ENCODE measurements at regions not wholly inside any gene's neighbourhood (a gene's known extent, or its start where the extent isn't known, plus 50 kb on each side); places are given as distances from the start of the nearest gene placed in this dataset.

DNA sequence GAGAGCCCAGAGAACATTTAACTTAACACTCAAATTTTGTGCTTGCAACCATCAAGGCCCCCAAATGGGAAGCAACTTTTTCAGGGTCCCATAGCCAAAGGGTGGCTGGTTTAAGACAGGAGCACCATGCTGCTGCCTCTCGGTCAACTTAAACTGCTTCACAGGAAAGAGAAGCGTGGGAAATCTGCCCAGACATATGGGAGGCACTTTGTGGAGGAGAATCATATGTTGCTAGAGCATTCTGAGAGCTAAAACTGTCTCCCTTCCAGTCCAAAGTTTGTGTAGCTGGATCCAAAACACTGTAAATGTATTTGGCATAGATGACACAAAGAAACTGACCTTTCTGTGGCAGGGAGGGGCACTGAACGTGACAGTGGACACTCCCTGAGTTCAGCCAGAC is 305.9 kb upstream of the RORA start:
- DNase-seq (ENCODE audit: low read depth) = no peak

DNA sequence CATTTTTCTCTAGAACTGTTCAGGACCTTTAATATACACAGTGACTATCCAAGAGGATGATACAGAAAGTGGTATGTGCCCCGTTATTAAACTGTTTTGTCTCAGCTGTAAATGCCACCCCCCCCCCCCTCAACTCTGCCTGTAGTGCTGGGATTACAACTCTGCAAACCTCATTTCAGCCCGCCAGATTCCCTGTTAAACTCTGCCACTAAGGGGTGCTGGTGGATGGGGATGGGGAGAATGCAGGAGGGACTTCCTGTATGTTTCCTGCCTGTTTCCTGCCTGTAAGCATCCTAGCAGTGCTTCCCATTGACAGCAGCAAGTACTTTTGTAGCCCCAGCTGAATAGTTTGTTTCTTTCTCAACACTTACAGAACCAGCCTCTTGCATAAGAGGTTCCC is 301.7 kb upstream of the RORA start:
- DNase-seq (ENCODE audit: low read depth) = peak; percentile 10

DNA sequence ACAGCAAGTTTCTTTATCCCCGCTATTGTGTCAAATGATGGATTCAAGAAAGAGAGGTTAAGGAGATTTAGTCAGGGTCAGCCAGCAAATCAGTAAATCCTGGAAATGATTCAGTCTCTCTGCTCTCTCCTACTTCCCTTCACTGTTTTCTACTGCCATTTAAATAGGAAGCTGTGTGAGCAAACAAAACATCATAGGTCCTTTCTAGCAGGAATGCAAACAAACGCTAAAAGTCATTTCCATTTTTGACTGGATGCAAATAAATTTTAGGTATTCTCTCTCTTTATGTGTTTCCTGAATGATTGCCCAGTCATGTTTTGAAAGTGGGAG is 299.4 kb upstream of the RORA start:
- no peak for DNase-seq (ENCODE audit: low read depth)

DNA sequence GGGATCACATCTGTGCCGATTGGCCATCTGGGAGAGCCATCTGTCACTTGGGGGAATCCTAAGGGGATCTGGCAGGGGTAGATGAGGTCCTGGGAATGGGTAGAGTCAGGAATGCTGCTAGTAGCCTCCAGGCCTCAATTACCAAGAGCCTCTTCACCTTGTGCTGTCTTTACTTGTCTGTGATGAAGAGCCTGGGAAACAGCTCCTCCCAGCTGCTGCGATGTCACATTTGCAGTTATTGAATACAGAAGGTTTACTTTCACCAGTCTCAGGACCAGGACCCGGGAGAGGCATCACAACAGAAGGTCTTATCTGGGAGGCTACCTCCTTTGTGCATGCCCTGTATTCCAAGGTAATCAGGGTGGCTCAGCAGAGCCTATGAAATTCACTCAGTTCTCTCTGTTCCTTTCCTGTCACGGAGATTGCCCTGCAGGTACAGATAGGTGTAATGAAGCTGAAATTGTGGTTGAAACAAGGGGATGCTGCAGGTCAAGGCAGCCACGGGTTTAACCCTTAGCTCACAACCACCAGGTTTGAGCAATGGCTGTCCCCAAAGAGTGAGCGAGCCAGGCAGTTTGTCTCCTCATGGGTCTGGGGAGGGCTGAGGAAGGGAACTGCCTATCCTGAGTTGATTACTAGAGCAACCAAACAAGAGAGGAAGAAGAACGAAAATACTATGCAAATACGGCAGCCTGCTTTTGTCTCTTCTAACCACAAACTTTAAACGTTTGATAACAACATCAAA is 298.9 kb upstream of the RORA start:
- DNase-seq (ENCODE audit: low read depth) = no peak

DNA sequence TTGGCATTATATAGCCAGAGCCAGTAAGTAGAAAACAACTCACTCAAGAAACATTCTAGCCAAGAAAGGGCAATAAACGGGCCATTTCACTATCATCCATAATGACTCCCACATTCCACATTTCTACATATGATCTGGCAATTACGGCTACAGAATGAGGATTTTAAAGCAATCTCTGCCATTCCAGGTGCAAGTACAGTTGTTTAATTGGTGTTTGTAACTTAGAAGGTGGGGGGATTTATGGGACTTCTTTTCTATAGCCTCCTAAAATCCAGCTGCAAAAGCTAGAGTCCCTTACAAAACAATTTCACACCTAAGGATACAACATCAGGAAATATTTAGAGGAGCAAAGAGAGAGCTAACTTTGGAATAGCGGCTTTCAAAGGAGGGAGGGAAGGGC is 295.4 kb upstream of the RORA start:
- DNase-seq (ENCODE audit: low read depth) = no peak

DNA sequence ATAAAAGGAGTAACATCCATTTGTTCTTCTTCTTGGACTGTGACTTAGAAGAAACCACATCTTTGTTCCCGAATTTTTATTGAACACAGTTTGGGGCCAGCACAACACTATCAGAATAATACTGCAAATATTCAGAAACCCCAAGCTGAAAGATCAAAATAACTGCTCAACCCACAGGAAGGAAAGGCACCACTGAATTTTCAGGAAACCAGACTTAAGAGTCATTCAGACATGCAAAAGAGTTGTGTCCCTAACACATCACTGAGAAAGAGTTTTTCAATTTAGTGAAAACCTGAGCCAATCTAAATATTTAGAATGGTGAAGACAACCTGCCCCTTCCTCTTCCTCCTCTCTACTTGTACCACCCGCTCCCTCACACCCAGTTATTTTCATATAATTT is 295.0 kb upstream of the RORA start:
- no peak for DNase-seq (ENCODE audit: low read depth)

DNA sequence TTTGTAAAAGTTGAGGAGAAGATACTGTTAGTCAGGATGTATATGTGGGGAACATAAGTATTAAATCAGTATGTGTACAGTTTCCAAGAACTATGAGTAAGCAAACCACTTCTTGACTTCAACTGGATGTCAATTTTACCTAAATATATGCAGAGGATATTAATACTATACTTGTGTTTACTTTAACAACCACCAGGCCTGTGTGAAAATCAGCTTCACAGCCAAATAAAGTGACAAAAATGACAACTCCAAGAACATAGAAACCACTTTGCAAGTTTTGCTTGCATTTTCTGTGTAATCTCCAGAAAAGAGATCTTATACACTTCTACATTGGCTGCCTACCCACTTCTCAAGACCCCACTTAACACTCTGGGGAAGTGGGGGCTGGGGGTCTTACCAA is 293.3 kb upstream of the RORA start:
- no peak for DNase-seq (ENCODE audit: low read depth)

DNA sequence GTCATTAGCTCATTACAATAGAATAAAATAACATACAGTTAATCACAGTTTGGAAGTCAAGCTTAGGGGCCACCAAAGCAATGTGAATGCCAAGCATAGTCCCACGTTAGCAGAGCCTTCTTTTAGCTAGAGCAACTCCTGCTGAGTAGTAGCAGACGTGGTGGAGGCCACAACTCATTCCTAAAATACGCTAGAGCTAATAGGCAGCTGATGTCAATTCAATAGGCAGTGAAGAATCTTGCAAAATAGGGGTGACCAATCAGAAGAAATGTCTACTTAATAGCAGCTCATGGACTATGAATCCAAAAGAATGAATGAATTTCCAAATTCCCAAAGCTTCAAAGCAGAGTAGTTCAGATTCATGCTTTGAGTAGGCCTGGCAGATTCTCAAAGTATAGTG is 292.9 kb upstream of the RORA start:
- no peak for DNase-seq (ENCODE audit: low read depth)

DNA sequence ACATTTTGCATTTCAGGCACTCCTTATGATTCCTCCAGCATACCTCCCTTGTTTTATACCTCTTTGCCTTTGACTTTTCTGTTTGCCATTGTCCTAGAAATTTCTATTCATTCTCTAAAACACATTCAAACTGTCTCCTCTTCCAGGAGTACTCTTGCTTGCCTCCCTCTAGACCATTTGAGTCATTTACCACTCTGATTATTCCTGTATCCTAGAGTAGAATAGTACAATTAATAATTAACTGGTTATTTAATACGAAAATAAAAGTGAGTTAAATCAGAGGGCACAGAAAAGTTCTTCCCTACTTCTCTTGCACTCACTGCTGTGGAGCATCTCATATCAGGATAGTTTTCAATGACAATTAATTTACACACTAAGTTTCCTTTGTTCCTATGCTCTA is 290.2 kb upstream of the RORA start:
- DNase-seq (ENCODE audit: low read depth) = no peak

DNA sequence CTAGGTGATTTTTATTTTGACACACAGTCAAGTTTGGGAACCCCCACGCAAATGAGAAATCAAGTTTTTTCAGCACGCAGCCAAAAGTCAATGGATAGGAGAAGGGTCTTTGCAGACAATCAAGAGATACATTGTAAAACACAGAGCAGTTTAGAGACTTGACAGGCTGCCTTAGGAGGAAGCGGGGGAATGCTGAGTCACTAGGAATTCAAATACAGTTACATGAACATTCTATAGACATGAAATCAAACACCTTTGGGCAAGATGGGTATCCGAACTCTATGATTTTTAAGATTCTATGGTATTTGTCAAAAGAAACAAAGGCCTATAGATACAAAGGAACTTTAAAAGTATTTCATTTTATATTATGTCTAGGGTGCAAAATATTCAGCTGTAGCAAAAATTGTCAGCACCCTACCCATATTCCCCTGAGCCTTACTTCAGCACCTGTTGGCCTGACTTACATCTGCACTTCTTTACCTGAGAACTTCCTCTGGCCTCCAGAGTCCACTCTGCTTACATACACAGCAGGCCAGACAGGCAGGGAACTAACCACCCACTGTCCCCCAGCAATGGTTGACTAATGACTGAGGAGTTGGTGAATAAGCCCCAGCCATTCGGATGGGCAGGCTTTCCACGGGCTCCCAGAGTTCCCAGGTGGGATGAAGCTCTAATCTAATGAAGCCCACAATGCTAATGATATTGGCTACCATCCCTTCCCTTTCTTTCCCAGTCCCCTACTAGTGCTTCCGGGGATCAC is 289.3 kb upstream of the RORA start:
- no peak for DNase-seq (ENCODE audit: low read depth)

DNA sequence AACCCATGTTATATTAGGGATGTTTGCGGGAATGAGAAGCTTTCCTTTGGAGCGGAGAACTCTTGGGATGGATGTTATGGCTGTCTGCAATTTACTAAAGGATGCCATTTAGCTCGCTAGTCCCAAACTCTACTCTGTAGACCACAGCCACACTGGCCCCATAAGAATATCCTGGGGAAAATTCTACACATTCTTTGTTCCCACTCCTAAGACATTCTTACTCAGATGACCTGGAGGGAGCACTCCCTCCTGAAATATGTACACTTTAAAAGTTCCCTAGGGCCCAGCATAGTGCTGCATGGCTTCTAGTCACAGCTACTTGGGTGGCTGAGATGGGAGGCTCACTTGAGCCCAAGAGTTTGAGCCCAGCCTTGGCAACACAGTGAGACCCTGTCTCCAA is 288.7 kb upstream of the RORA start:
- DNase-seq (ENCODE audit: low read depth) = no peak

DNA sequence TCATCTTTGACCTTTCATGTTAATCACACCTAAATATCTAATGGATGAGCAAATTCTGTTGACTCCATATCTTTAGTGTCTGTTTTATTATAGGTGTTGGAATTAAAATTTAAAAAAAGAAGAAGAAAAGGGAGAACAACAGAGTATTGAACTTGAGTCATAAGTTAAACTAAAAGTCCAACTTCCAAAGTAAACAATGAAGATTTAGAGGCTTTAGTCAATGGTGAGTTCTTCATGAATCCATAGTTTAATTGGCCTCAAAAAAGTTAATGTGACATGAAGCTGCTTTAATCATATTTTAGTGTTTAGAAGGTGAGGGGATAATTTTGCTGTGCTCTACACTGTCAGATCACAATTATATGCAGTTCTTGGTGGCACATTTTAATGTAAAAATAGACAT is 288.2 kb upstream of the RORA start:
- DNase-seq (ENCODE audit: low read depth) = no peak

DNA sequence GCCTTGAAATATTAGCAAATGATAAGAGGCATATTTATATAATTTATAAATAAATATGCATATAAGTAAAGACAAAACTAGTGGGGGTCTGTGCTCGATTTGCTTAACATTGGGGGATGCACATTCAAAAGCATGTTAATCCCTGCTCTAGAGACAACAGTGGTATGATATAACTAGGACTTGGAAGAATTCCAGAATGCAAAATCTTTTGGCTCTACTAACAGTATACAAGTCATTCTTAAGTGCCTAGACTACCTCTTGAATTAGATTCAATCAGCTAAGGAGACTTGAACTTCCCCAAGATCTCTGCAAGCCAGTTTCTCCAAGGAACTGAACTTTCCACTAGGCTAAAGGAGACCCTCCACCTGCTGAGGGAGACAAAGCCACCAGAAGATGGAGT is 282.7 kb upstream of the RORA start:
- DNase-seq (ENCODE audit: low read depth) = no peak

DNA sequence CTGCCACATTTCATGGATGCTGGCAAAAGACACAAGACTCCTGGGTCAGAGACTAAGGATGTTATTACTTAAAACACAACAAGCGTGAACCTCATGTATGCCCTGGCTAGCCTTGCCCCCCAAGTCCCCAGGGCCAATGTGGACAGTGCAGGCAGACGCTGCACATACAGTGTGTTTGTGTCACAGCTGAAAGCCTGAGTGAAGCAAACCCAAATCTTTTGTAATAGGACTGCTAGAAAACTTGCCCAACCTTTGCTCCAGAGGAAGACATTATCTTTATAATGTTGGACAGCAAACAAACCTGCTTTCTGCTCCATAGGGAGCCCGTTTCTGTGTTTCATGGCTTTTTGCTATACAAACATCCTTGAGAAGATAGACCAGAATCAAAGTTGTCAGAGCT is 282.0 kb upstream of the RORA start:
- DNase-seq (ENCODE audit: low read depth) = no peak

DNA sequence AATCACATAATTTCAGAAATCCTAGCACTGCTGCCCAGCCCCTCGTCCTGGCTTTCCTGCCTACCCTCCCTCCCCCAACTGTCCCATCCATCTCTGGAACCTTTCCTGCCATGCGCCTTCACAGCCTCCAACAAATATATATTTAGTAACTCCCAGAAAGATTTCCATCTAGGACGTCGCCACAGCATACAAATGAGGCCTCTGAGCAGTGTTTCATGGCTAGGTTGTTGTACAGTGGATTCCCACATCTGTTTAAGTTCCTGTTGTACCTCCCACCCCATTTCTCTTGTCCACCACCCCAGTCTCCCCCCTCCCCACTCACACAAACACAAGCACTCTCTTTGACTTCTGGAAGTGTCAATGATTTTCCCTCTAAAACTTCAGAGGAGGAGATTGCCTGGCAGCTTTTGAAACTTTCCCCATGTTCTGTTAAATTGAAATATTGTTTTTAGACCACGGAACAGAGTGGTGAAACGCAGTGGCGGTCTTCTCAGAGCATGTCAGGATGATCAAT is 280.3 kb upstream of the RORA start:
- DNase-seq (ENCODE audit: low read depth) = no peak

DNA sequence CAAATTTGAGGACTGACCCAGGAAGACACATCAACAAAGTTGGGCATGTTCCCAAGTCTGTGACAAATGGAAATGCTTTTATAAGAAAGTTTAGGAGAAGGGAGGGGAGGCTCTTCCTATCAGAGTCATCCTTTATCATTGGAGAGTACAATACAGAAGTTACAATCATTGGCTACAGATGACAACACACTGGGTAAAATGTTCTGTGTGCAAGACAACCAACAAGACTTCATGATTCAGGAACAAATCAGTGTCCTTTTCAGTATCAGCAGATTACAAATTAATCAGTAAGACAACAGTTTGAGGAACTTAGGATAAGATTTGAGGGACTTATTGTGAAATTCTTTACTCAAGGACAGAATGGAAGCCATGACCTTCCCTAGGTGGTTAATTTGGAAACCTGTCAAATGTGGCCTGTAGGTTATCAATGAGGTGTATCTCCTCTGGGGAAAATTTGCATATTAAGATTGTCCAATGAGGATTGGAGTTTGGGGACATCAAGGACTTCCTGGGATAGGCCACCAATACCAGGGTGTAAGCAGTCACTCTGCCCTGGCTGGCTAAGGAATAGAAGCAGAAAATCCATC is 274.4 kb upstream of the RORA start:
- no peak for DNase-seq (ENCODE audit: low read depth)

DNA sequence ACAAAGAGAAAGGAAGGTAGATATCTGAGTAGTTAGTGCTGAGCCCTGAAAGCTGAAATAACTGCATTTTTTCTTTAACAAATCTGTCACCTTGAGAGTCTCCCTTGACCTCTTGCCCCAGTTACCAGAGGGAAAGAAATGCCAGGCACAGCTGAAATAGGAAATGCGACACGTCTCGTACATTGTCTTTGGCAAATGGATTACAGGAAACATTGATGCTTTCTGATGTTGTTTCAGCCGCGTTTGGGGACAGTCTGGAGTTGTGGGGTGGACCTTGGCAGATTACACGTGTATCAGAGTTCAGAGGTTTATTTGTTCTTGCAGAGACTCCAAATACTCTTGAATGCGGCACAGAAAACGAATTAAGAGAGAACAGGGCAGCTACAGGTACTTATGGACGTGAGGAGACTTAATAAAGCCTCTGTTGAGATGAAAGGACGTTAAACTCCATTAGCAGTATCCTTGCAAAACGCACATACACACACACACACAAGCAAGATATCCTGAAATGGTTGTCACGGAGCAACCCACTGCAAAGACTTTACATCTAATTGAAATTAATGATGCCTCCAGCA is 272.8 kb upstream of the RORA start:
- DNase-seq (ENCODE audit: low read depth) = no peak

DNA sequence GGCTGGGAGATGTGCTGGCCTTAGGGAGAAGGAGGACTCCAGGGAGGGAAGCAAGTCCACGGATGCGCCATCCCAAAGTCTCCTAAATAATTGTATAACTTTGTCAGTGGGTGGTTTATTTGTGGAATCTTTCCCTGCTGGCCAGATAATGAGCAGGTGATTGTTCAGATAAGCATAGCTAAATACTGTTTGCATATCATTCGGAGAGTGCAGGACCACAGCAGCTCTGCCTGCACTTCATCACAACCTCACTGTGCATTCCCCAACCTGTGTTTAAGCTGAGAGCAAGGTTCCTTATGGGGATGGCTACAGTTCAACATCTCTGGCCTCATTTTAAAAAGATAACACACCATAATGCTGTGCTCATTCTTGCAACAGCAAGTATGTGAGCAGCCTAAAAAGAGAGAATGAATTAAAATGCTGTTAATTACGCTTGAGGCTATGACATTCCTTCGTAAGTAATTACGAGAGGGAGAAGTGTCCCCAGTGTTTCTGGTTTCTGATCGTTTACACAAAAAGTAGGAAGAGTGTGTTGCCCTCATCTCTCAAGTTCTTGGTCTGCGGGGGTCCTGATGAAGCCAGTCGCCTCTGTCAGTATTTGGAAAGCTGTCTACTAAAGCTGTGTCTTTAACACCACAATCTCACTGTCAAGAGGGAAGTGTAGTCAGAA is 272.0 kb upstream of the RORA start:
- no peak for DNase-seq (ENCODE audit: low read depth)

DNA sequence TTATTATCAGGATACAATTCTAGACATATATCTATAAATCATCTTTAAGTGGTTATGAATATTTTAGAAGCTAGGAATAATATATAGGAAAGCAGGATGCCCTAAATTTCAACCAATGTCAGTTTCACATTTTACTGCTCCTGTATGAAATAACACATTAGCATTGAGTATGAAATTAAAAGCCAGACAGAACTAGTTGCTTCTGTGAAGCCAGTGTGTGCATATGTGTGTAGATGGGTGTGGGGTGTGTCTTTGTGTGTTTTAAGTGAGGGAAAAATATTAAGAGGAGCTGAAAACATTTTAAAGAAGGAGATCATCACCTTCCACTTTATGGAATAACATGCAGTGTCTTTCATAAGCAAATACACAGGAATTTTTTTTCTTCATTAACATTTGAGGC is 271.4 kb upstream of the RORA start:
- no peak for DNase-seq (ENCODE audit: low read depth)

DNA sequence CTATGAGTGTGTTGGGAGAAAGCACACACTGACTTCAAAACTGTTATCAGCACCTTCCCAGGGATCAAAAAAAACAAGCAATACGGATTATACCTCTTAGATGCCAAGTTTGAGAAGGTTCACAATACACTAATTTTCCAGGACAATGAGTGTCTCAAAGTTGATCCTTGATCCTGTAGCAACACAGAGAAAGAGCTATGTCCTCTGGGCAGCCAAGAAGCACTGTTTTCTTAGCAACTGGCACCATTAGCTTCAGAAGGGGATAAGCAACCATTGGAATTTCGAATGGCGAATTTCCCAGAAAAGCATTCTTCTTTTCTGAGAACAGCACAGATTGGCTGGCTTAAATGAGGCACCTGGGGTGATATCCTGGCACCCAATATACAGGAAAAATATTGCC is 270.3 kb upstream of the RORA start:
- no peak for DNase-seq (ENCODE audit: low read depth)

DNA sequence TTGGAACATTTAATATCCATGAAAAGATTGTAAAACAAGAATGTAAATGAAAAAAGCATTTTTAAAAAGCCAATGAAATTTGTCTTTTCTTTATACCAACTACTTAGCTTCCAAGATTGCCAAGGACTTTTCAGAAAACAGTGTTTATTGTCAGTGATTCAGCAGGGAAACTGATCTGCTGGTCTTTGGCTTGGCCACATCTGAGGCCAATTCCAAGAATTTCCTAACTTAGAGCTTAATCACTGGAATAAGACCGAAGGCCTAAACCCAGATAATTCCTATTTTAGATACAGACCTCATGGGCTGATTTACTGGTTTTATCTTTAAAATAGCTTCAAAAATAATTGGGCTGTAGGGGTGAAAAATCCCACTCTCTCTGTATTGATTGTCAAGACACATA is 260.5 kb upstream of the RORA start:
- DNase-seq (ENCODE audit: low read depth) = no peak

DNA sequence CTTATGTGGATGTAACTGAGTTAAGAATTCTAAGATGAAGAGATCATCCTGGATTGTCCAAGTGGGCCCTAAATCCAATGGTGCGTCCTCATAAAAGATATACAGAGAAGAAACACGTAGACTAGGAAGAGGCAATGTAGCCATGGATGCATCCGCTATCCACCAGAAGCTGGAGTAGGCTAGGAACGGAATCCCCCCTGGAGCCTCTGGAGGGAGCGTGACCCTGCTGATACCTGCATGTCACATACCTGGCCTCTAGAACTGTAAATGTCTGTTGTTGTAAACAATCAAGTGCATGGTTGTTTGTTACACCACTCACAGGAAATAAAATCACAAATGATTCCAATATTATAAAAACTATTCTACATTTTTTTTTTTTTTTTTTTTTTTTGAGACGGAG is 254.5 kb upstream of the RORA start:
- no peak for DNase-seq (ENCODE audit: low read depth)
